Activated naive CD8-positive, alpha-beta T cell (primary cell): ENCODE measurements at regions not wholly inside any gene's neighbourhood (a gene's known extent, or its start where the extent isn't known, plus 50 kb on each side); places are given as distances from the start of the nearest gene placed in this dataset.

Source experiments
- H3K27ac Mint-ChIP-seq: one replicate; pipeline ENCODE4 v1.8.0; 2021; ENCODE audit warnings: mixed read lengths
- H3K27me3 Mint-ChIP-seq: one replicate; pipeline ENCODE4 v1.8.0; 2021; ENCODE audit warnings: mixed read lengths
- H3K36me3 Mint-ChIP-seq: one replicate; pipeline ENCODE4 v1.8.0; 2021; ENCODE audit warnings: mixed read lengths
- H3K4me1 Mint-ChIP-seq: one replicate; pipeline ENCODE4 v1.8.0; 2021; ENCODE audit warnings: low read depth, mixed read lengths
- H3K4me3 Mint-ChIP-seq: one replicate; pipeline ENCODE4 v1.8.0; 2021; ENCODE audit warnings: mild to moderate bottlenecking, mixed read lengths
- H3K9me3 Mint-ChIP-seq: one replicate; pipeline ENCODE4 v1.8.0; 2021; ENCODE audit warnings: low read depth, mixed read lengths

- Mint-ChIP-seq H3K27me3 (no peaks in the 10 kb centered on the region), H3K4me1 (no peaks in the 10 kb centered on the region), H3K4me3 (no peak overlapping the region), H3K9me3 (no peaks in the 10 kb centered on the region), H3K36me3 (no peaks in the 10 kb centered on the region), H3K27ac (no peak overlapping the region)
Observed at GRCh38 chr17:79231766-79232287, 157.2 kb downstream of the ENGASE start.

DNA sequence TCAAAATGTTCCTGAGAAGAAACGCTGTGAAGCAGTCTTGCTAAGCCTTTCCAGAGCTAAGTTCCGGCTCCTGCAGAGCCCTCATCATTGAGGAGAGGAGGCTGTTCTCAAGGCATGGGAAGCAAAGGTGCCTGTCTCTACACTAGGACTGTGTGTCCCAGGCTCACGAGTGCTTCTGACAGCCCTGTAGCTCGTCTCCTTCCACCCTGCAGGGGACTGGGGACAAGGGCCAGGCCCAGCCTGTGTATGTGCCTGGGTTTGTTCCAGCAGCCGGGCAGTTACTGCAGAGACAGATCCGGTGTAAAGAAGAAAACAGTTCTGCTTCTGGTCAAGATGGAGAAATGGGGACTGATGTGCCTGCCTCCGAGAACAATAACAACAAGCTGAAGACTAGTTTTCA lies 156.0 kb downstream of the ENGASE start:
- no peaks in the 10 kb centered on the region for H3K36me3 Mint-ChIP-seq
- H3K4me3 Mint-ChIP-seq: no peak overlapping the region
- no peaks in the 10 kb centered on the region for H3K9me3 Mint-ChIP-seq
- no peak overlapping the region for H3K27ac Mint-ChIP-seq
- peaks cover 2% of the 10 kb centered on the region for H3K27me3 Mint-ChIP-seq
- H3K4me1 Mint-ChIP-seq: no peaks in the 10 kb centered on the region

DNA sequence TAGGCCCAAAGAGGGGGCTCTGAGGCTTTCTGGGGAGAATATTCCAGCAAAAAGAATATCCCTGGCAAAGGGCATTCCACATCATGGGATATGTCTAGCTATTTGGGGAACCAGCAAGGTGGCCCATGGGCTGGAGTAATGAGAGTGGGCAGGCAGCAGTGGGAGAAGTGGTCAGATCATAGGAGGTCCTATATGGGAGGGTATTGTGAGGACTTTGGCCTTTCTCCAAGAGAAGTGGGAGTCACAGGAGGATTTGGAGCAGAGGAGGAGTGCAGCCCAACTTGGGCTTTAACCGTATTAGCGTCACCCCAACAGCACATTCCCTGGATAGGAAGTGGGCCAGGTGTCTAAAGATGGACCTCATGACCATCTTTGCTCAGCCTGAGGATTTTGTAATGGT lies 151.4 kb downstream of the ENGASE start:
- no peak overlapping the region for H3K4me3 Mint-ChIP-seq
- no peak overlapping the region for H3K27ac Mint-ChIP-seq
- no peaks in the 10 kb centered on the region for H3K4me1 Mint-ChIP-seq
- H3K27me3 Mint-ChIP-seq: peaks cover 18% of the 10 kb centered on the region
- no peaks in the 10 kb centered on the region for H3K36me3 Mint-ChIP-seq
- no peaks in the 10 kb centered on the region for H3K9me3 Mint-ChIP-seq

DNA sequence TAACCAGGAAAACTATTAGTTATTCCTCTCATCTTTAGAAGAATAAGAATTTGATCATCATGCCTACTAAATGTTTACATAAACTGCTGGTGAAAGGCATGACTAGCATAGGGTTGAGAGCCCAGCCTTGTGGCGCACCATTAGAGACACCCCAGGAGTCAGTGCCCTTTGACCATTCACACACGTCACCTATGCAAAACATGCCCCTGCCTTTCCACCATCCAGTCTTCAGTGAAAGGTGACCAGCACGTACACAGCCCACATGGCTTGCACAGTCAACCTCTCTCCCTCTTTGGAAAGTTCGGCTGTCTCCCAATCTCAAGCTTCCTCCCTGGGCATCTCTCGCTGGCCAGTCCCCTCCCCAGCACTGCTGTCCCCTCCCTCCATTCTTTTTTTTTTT lies 150.3 kb downstream of the ENGASE start:
- no peaks in the 10 kb centered on the region for H3K36me3 Mint-ChIP-seq
- H3K27ac Mint-ChIP-seq: no peak overlapping the region
- no peaks in the 10 kb centered on the region for H3K9me3 Mint-ChIP-seq
- peaks cover 22% of the 10 kb centered on the region for H3K27me3 Mint-ChIP-seq
- H3K4me3 Mint-ChIP-seq: no peak overlapping the region
- peaks cover 5% of the 10 kb centered on the region for H3K4me1 Mint-ChIP-seq

- no peaks in the 10 kb centered on the region for H3K9me3 Mint-ChIP-seq
- H3K4me1 Mint-ChIP-seq: peaks cover 5% of the 10 kb centered on the region
- H3K27me3 Mint-ChIP-seq: peaks cover 22% of the 10 kb centered on the region
- no peak overlapping the region for H3K27ac Mint-ChIP-seq
- no peak overlapping the region for H3K4me3 Mint-ChIP-seq
- no peaks in the 10 kb centered on the region for H3K36me3 Mint-ChIP-seq
Observed at GRCh38 chr17:79224476-79224875, 149.9 kb downstream of the ENGASE start.

DNA sequence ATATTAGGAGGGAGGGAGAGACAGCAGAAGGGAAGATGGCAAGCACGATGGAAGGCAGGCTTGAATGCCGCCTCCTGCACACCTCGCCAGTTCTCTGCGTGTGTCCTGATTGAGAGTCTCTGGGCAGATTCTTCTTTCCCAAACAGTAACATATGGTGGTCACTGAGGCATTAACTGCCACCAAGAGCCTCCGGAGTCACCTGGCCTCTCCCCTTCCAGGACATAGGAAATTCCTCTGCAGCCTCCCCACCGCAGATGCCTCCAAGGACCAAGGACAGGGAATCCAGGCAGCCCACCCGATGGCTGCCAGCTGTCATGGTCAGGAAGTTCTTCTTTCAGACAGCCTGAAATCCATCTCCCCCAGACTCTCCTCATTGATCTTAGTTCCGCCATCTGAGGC lies 149.3 kb downstream of the ENGASE start:
- Mint-ChIP-seq H3K4me1 (peaks cover 5% of the 10 kb centered on the region), H3K27ac (no peak overlapping the region), H3K27me3 (peaks cover 26% of the 10 kb centered on the region), H3K36me3 (no peaks in the 10 kb centered on the region), H3K4me3 (no peak overlapping the region), H3K9me3 (no peaks in the 10 kb centered on the region)

DNA sequence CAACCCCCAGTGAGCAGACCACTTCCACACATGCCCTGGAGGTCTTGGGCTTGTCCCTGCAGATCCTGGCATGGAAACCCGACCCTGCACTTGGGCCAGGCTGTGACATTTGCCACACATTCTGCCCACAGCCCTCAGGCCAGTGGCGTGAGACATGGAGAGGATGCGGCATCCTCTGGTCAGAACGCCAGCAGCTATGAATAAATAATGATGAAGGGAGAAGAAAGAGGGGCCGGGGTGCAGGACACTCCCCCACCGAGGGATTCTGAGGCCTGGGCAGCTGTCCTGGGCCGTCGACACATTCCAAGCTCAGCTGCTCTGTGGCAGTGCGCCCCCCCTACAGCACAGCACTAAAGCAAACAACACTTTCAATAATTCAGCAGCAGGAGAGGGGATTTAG lies 148.8 kb downstream of the ENGASE start:
- H3K27ac Mint-ChIP-seq: no peak overlapping the region
- no peaks in the 10 kb centered on the region for H3K9me3 Mint-ChIP-seq
- H3K27me3 Mint-ChIP-seq: peaks cover 26% of the 10 kb centered on the region
- H3K4me3 Mint-ChIP-seq: no peak overlapping the region
- no peaks in the 10 kb centered on the region for H3K36me3 Mint-ChIP-seq
- peaks cover 5% of the 10 kb centered on the region for H3K4me1 Mint-ChIP-seq

GRCh38 chr17:79221597-79221996 lies 147.0 kb downstream of the ENGASE start:
- Mint-ChIP-seq H3K27me3 (peaks cover 30% of the 10 kb centered on the region), H3K9me3 (no peaks in the 10 kb centered on the region), H3K4me1 (peaks cover 5% of the 10 kb centered on the region), H3K27ac (no peak overlapping the region), H3K36me3 (no peaks in the 10 kb centered on the region), H3K4me3 (no peak overlapping the region)

DNA sequence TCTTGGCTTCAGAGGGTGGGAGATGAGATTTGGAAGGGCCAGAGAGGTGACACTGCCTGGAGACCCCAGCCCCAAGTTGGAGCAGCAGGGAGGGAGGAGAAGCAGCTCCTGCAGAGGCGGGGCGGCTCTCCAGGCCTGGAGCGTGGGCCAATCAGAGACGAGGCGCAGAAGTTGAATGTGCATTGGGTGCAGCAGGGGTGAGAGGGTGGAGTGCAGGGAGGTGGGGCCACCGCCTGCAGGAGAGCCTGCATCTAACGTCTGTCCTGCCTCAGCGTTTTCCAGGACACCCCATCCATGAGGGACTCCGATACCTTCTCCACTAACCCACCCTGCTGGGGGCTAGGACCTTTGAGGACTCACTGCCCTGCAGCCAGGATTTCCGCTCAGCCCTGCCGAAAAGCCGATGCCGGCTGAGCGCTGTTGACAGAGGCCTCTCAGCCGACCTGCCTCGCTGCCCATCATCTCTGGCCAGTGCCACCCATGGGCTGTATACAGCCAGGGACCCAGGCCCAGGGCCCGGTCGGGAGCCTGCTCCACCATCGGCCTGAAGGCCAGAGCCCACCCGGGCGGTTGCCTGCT lies 146.2 kb downstream of the ENGASE start:
- Mint-ChIP-seq H3K27ac (no peak overlapping the region), H3K27me3 (peaks cover 28% of the 10 kb centered on the region), H3K4me3 (peak overlapping the region; percentile 84), H3K9me3 (no peaks in the 10 kb centered on the region), H3K4me1 (peaks cover 5% of the 10 kb centered on the region), H3K36me3 (no peaks in the 10 kb centered on the region)

DNA sequence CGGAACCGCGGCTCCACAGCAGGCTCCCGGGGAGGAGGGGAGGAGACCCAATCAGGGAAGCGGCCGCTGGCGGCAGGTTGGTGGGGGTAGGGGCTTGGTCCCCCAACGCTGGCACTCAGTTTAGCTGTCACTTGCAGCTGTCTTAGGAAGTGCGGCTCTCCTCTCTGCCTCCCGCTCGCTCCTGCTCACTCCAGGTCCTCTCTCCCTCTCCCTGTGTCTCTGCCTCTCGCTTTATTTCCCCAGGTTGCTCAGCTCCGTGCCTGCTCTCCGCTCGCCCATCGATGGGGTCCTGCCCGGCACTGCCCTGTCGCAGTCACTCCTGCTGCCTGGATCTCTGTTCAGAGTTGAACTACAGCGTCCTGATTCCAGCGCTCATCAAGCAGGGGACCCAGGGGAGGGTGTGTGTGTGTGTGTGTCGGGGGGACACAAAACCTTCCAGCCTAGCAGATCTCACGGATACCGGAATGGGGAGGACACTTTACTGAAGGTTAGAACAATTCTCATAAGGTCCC lies 145.6 kb downstream of the ENGASE start:
- Mint-ChIP-seq H3K9me3 (no peaks in the 10 kb centered on the region), H3K27ac (no peak overlapping the region), H3K4me3 (peak overlapping the region; percentile 84), H3K36me3 (no peaks in the 10 kb centered on the region), H3K27me3 (peaks cover 31% of the 10 kb centered on the region), H3K4me1 (peaks cover 5% of the 10 kb centered on the region)

DNA sequence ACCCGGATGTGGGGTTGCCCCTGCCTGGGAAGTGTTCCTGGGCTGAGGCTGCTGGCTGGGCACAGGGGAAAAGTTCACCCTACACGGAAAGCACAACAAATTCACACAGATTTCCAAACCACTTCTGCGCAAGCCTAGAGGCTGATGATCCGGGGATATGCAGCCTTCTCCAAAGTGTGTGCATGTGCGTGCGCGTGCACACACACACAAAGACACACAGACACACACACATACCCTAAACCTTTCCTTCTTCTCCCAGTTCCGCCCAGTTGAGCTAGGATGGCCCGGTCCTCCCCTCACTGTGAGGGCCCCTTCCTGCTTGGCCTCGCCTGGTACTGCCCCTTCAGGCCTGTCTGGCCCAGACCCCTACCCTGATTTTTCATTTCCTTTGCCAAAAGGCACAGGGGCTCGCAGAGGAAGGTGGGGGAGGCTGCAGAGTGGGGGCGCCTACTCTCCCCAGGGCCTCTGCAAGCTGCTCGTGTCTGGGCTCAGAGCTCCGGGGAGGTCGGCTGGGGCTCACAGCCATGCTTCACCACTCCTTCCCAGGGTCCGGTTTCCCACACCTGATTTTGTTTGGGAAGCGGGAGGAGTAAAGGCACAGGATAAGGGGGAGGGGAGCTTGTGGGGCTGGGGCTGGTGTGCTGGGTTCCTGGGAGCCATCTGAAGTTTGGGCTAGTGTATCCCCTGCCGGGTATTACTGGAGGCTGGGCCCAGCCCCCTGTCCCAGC lies 144.7 kb downstream of the ENGASE start:
- no peak overlapping the region for H3K4me3 Mint-ChIP-seq
- peaks cover 5% of the 10 kb centered on the region for H3K4me1 Mint-ChIP-seq
- H3K27me3 Mint-ChIP-seq: peaks cover 26% of the 10 kb centered on the region
- no peaks in the 10 kb centered on the region for H3K36me3 Mint-ChIP-seq
- no peaks in the 10 kb centered on the region for H3K9me3 Mint-ChIP-seq
- no peak overlapping the region for H3K27ac Mint-ChIP-seq

- Mint-ChIP-seq H3K27ac (no peak overlapping the region), H3K27me3 (peaks cover 26% of the 10 kb centered on the region), H3K4me1 (peaks cover 5% of the 10 kb centered on the region), H3K36me3 (no peaks in the 10 kb centered on the region), H3K9me3 (no peaks in the 10 kb centered on the region), H3K4me3 (no peak overlapping the region)
Observed at GRCh38 chr17:79218825-79219200, 144.2 kb downstream of the ENGASE start.

DNA sequence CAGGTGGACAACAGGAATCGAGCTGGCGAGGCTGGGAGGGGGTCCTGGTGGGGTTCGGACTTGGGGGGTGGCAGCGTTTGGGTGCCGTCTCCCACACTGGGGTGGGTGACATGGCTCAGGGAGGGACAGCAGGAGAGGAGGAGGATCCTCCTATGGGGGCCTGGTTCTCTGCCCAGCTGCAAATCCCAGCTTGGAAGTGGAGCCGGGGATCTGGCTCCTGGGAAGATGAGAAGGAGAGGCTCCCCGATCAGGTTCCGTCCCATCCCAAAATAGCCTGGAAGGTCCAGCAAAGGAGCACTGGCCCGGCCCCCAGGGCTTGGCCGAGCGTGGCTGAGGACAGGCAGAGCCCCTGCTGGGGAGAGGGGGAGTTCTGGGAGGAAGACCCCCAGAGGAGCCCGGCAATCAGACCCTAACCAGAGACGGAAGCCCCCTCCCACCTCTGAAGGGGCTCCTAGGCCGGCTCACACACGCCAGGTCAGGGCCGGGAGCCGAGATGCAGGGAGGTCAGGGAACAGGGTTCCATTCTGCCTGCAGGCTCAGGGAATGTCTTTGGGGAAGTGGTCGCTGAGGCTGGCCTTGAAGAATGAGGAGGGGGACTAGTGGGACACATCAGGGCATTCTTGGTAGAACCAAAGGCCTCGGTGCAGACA lies 143.7 kb downstream of the ENGASE start:
- Mint-ChIP-seq H3K36me3 (no peaks in the 10 kb centered on the region), H3K27ac (no peak overlapping the region), H3K4me3 (no peak overlapping the region), H3K4me1 (peaks cover 5% of the 10 kb centered on the region), H3K27me3 (peaks cover 27% of the 10 kb centered on the region), H3K9me3 (no peaks in the 10 kb centered on the region)

- Mint-ChIP-seq H3K36me3 (no peaks in the 10 kb centered on the region), H3K4me1 (peaks cover 5% of the 10 kb centered on the region), H3K9me3 (no peaks in the 10 kb centered on the region), H3K27me3 (peaks cover 24% of the 10 kb centered on the region), H3K4me3 (no peak overlapping the region), H3K27ac (no peak overlapping the region)
Observed at GRCh38 chr17:79217473-79218135, 143.0 kb downstream of the ENGASE start.

- H3K27me3 Mint-ChIP-seq: peaks cover 26% of the 10 kb centered on the region
- H3K4me3 Mint-ChIP-seq: no peak overlapping the region
- H3K36me3 Mint-ChIP-seq: no peaks in the 10 kb centered on the region
- H3K4me1 Mint-ChIP-seq: peaks cover 5% of the 10 kb centered on the region
- no peak overlapping the region for H3K27ac Mint-ChIP-seq
- no peaks in the 10 kb centered on the region for H3K9me3 Mint-ChIP-seq
Observed at GRCh38 chr17:79216826-79217225, 142.2 kb downstream of the ENGASE start.
